Ascending aorta (tissue), 2 donors: ENCODE measurements at regions not wholly inside any gene's neighbourhood (a gene's known extent, or its start where the extent isn't known, plus 50 kb on each side); places are given as distances from the start of the nearest gene placed in this dataset.
A peak's percentile ranks its signal among the peaks of the same experiment; 100 is the strongest.
"Not testable (repeated sequence)": the region's sequence is repeated elsewhere in the genome, so short reads cannot be mapped to it uniquely, and the experiment has no call there.

Experiments used
- DNase-seq, 2 donors: peaks; one replicate each; pipeline ENCODE4 v3.0.0-alpha.2; 2019; ENCODE audit warnings: low spot score in 2 of 2
- H3K27ac ChIP-seq, 2 donors: fragments of 200-600 bp; sonication (generic); one replicate each; pipeline ENCODE4 v1.5.1; 2016 to 2017; ENCODE audit warnings: mild to moderate bottlenecking in 1 of 2
- H3K27me3 ChIP-seq: fragments of 200-600 bp; sonication (generic); one replicate; pipeline ENCODE4 v1.5.1; 2017
- H3K36me3 ChIP-seq, 2 donors: fragments of 200-600 bp; sonication (generic); one replicate each; pipeline ENCODE4 v1.5.1; 2016
- H3K4me1 ChIP-seq, 2 donors: fragments of 200-600 bp; sonication (generic); one replicate each; pipeline ENCODE4 v1.5.1; 2016 to 2017; ENCODE audit warnings: mild to moderate bottlenecking in 1 of 2
- H3K4me3 ChIP-seq, 2 donors: fragments of 200-600 bp; sonication (generic); one replicate each; pipeline ENCODE4 v1.5.1; 2016 to 2017; ENCODE audit warnings: mild to moderate bottlenecking in 1 of 2
- H3K9me3 ChIP-seq, 2 donors: fragments of 200-600 bp; sonication (generic); one replicate each; pipeline ENCODE4 v1.5.1; 2016
- intact Hi-C: fragments of 100-400 bp; cut with DNase I; formaldehyde crosslinking; loops from one replicate; pipeline ENCODE4 v1.15.1; 2023
- TF ChIP-seq, protein P1 (sequence below), 3 experiments: fragments of 200-600 bp in 2 of 3; fragments of 450-650 bp in 1 of 3; sonication (generic) in 2 of 3; IDR thresholded peaks; one replicate each; pipeline ENCODE4 v1.5.1; 2016 to 2019; ENCODE audit warnings: antibody characterized with exemption in 3 of 3, mild to moderate bottlenecking in 1 of 3, moderate library complexity in 1 of 3

DNA sequence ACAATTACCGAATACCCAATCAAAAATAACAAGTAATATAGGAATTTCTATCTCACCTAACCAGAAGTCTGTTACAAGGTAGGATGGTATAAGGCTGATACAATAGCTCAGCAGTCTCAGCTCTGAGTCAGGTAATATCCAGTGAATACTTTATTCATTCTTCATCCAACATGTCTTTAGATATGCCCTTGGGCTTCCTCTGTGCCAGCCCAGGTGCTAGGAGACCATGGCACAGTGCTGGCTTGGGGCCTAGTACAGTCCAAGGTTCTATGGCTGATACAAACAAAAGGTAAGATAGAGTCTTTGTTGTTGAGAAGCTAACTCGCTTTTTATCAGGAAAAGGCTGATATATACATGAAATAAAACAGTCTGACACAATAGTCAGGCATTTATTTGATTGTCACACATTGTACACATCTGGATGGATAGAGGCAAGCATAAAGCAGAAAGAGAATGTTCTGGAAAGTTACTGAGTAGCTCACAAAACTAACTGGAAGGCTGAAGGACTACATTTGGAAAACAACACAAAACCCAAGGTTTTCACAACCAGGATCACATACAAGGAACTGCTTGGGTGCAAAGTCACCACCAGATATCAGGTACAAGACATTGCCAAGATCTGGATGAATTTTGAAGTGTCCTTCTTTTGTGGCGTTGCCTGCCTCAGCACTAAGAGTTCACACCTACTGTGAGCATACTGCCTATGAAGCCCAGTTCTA lies 110.4 kb upstream of the SCAF8 start:
- intact Hi-C loops: no loop called here
- Histone ChIP-seq H3K4me3 (no peak overlapping the region), H3K9me3 (no peaks in the 10 kb centered on the region), H3K27me3 (no peaks in the 10 kb centered on the region), H3K36me3 (no peaks in the 10 kb centered on the region), H3K4me1 (no peaks in the 10 kb centered on the region), H3K27ac (no peak overlapping the region)
- TF ChIP-seq, protein P1, sequence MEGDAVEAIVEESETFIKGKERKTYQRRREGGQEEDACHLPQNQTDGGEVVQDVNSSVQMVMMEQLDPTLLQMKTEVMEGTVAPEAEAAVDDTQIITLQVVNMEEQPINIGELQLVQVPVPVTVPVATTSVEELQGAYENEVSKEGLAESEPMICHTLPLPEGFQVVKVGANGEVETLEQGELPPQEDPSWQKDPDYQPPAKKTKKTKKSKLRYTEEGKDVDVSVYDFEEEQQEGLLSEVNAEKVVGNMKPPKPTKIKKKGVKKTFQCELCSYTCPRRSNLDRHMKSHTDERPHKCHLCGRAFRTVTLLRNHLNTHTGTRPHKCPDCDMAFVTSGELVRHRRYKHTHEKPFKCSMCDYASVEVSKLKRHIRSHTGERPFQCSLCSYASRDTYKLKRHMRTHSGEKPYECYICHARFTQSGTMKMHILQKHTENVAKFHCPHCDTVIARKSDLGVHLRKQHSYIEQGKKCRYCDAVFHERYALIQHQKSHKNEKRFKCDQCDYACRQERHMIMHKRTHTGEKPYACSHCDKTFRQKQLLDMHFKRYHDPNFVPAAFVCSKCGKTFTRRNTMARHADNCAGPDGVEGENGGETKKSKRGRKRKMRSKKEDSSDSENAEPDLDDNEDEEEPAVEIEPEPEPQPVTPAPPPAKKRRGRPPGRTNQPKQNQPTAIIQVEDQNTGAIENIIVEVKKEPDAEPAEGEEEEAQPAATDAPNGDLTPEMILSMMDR (IDR thresholded peaks at IDR 0.05): no peak
- DNase-seq: no peak

GRCh38 chr6:154623391-154623790 lies 109.8 kb upstream of the SCAF8 start:
- Histone ChIP-seq H3K4me3 (no peak overlapping the region), H3K27me3 (no peaks in the 10 kb centered on the region), H3K4me1 (no peaks in the 10 kb centered on the region), H3K36me3 (no peaks in the 10 kb centered on the region), H3K9me3 (no peaks in the 10 kb centered on the region), H3K27ac (no peak overlapping the region)
- intact Hi-C loops: no loop called here
- TF ChIP-seq, protein P1 (IDR thresholded peaks at IDR 0.05): no peak
- DNase-seq: no peak

- TF ChIP-seq, protein P1 (IDR thresholded peaks at IDR 0.05): no peak
- H3K4me1 ChIP-seq: no peaks in the 10 kb centered on the region
- H3K27me3 ChIP-seq: no peaks in the 10 kb centered on the region
- DNase-seq: no peak
- no peaks in the 10 kb centered on the region for H3K9me3 ChIP-seq
- no peaks in the 10 kb centered on the region for H3K36me3 ChIP-seq
- intact Hi-C loops: no loop called here
- no peak overlapping the region for H3K4me3 ChIP-seq
- peak overlapping the region in 1 of 2 donors; percentile 35 for H3K27ac ChIP-seq
These were observed 109.1 kb upstream of the SCAF8 start for GRCh38 chr6:154624038-154624599.

DNA sequence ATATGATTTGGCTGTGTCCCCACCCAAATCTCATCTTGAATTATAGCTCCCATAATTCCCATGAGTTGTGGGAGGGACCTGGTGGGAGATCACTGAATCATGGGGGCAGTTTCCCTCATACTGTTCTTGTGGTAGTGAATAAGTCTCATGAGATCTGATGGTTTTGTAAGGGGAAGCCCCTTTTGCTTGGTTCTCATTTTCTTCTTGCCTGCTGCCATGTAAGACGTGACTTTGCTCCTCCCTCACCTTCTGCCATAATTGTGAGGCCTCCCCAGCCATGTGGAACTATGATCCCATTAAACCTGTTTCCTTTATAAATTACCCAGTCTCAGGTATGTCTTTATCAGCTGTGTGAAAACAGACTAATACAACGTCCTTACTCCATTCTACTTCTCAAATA lies 108.5 kb upstream of the SCAF8 start:
- H3K9me3 ChIP-seq, H3K4me1 ChIP-seq, DNase-seq, H3K27me3 ChIP-seq, H3K36me3 ChIP-seq, intact Hi-C loops, H3K4me3 ChIP-seq: not testable (repeated sequence)
- peak overlapping the region in 1 of 2 donors; percentile 35 for H3K27ac ChIP-seq

DNA sequence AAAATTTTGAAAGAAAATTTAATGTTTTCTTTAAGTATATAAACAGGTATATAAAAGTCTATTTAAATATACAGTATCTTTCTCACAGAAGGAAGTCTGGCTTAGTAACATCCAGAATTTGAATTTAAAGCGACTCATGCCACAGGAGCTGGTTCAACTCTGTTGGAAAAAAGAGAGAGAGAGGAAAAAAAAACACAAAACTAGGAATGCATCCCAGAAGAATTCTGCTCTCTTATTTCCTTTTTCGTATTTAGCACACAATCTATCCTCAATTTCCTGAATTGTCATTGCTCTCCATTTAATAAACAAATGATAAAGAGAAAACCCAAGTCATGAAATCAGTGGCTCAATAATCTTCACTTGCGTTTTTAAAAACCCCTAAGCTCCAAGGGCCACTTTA lies 107.5 kb upstream of the SCAF8 start:
- H3K4me3 ChIP-seq: peak overlapping the region in 1 of 2 donors; percentile 5
- DNase-seq: no peak
- no peaks in the 10 kb centered on the region for H3K36me3 ChIP-seq
- TF ChIP-seq, protein P1 (IDR thresholded peaks at IDR 0.05): no peak
- peak overlapping the region; percentile 43 to 45 for H3K27ac ChIP-seq
- no peaks in the 10 kb centered on the region for H3K9me3 ChIP-seq
- H3K27me3 ChIP-seq: no peaks in the 10 kb centered on the region
- no peaks in the 10 kb centered on the region for H3K4me1 ChIP-seq
- intact Hi-C loops: no loop called here

- no peak overlapping the region for H3K27ac ChIP-seq
- peaks cover 0 to 7% of the 10 kb centered on the region in 2 donors for H3K9me3 ChIP-seq
- no peak overlapping the region for H3K4me3 ChIP-seq
- DNase-seq: no peak
- no peaks in the 10 kb centered on the region for H3K27me3 ChIP-seq
- intact Hi-C loops: no loop called here
- TF ChIP-seq, protein P1 (IDR thresholded peaks at IDR 0.05): no peak
- H3K4me1 ChIP-seq: no peaks in the 10 kb centered on the region
- H3K36me3 ChIP-seq: no peaks in the 10 kb centered on the region
These were observed 104.1 kb upstream of the SCAF8 start for GRCh38 chr6:154629127-154629526.
